22Rv1 (cell line): ENCODE measurements at regions not wholly inside any gene's neighbourhood (a gene's known extent, or its start where the extent isn't known, plus 50 kb on each side); places are given as distances from the start of the nearest gene placed in this dataset.
"Not testable (repeated sequence)": the region's sequence is repeated elsewhere in the genome, so short reads cannot be mapped to it uniquely, and the experiment has no call there.

Source experiments
- H3K27ac ChIP-seq: fragments of 450-650 bp; 2 replicates; pipeline ENCODE4 v1.5.1; 2017
- CTCF ChIP-seq: fragments of 450-650 bp; IDR thresholded peaks from 2 replicates; pipeline ENCODE4 v1.5.1; 2017; ENCODE audit warnings: mild to moderate bottlenecking
- ZFX ChIP-seq: fragments of 450-650 bp; IDR thresholded peaks from 2 replicates; pipeline ENCODE4 v1.6.1; 2017; ENCODE audit warnings: antibody characterized with exemption, borderline replicate concordance

GRCh38 chr3:95235916-95236315, 1173.1 kb downstream of the NSUN3 start:
- TF ChIP-seq CTCF (no peak), ZFX (no peak)
- H3K27ac ChIP-seq, result no peak overlapping the region

DNA sequence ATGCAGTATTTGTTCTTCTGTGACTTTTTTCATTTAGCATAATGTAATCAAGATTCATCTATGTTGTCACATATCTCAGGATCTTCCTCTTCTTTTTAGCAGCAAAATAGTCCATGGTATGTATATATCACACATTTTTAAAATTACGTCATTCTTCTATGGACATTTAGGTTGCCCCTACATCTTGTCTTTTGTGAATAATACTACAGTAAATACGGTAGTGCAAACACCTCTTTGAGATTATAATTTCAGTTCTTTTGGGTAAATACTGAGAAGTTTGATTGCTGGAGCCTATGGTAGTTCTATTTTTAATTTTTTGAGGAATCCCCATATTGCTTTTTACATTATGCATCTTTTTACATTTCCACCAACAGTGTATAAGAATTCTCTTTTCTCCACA, 1174.9 kb downstream of the NSUN3 start:
- TF ChIP-seq ZFX (no peak), CTCF (no peak)
- H3K27ac ChIP-seq, result no peak overlapping the region

DNA sequence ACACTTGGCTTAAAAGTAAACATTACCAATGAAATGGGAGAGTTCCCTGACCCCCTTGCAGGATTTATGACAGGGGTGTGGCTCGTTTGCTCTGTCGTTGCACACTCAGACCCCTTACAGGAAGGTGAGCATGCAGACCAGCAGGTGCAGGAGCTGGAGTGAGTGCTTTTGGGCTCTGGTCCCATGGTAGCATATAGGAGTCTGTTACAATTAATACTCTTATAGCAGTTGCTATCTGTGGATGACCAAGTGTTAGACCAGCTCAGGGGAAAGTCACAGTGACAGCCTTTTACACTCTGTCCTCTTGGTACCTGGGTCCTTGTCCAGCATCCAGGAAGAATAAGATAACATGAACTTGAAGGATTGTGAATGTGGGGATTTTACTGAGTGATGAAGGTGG, 1177.5 kb downstream of the NSUN3 start:
- TF ChIP-seq ZFX (no peak), CTCF (no peak)
- H3K27ac ChIP-seq, result no peak overlapping the region

DNA sequence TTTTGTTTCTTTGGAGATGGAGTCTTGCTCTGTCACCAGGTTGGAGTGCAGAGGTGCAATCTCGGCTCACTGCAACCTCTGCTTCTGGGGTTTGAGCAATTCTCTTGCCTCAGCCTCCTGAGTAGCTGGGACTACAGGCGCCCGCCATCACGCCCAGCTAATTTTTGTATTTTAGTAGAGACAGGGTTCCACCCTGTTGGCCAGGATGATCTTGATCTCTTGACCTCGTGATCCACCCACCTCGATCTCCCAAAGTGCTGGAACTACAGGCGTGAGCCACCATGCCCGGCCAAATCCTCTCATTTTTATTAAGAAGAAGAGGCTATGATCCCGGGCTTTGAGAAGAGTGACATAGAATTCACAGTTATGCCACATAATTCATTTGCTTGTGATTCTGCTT, 1178.4 kb downstream of the NSUN3 start:
- not testable (repeated sequence) for H3K27ac ChIP-seq

GRCh38 chr3:95246413-95246812, 1183.6 kb downstream of the NSUN3 start:
- H3K27ac ChIP-seq, result no peak overlapping the region
- TF ChIP-seq ZFX (no peak), CTCF (no peak)

GRCh38 chr3:95254061-95254460, 1191.2 kb downstream of the NSUN3 start:
- TF ChIP-seq CTCF, result no peak
- no peak for TF ChIP-seq ZFX
- H3K27ac ChIP-seq, result no peak overlapping the region

GRCh38 chr3:95254758-95255157, 1191.9 kb downstream of the NSUN3 start:
- no peak overlapping the region for H3K27ac ChIP-seq
- TF ChIP-seq ZFX (no peak), CTCF (no peak)

DNA sequence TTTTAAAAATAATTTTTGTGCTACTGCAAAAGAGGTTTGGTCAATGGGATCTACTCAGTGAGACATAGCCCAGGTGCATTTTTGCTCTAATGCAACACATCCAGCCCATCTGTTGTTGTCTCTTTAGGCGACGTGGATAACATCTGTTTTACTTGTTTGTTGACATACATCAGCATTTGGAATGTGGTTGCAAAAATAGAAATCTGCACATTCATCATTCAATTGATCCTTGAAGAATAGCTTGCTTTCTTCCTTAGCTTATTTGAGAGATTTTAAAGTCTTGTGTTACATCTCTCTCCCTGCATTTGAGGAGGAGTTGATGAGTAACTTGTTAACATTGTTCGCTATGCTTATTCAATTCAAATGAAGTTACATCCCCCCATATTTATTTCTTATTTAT, 1202.3 kb downstream of the NSUN3 start:
- H3K27ac ChIP-seq, result no peak overlapping the region
- TF ChIP-seq ZFX, result no peak
- TF ChIP-seq CTCF, result no peak
